ENCODE measurements at regions not wholly inside any gene's neighbourhood (a gene's known extent, or its start where the extent isn't known, plus 50 kb on each side); places are given as distances from the start of the nearest gene placed in this dataset.

GRCh38 chr5:41995193-41995592, 70.1 kb downstream of the FBXO4 start:
- TF ChIP-seq CTCF (IDR thresholded peaks at IDR 0.05) = no peak

GRCh38 chr5:42001673-42002072, 76.6 kb downstream of the FBXO4 start:
- no peak for TF ChIP-seq CTCF (IDR thresholded peaks at IDR 0.05)

- peak; percentile 79 for TF ChIP-seq CTCF (IDR thresholded peaks at IDR 0.05)
Measured at GRCh38 chr5:42005561-42006153, 80.6 kb downstream of the FBXO4 start.

GRCh38 chr5:42013561-42013960, 88.5 kb downstream of the FBXO4 start:
- TF ChIP-seq CTCF (IDR thresholded peaks at IDR 0.05) = no peak

GRCh38 chr5:42015254-42015653, 90.2 kb downstream of the FBXO4 start:
- TF ChIP-seq CTCF (IDR thresholded peaks at IDR 0.05) = no peak

- TF ChIP-seq CTCF (IDR thresholded peaks at IDR 0.05) = no peak
Measured at GRCh38 chr5:42015681-42016080, 90.6 kb downstream of the FBXO4 start.

- TF ChIP-seq CTCF (IDR thresholded peaks at IDR 0.05) = no peak
Measured at GRCh38 chr5:42020788-42021530, 95.9 kb downstream of the FBXO4 start.

Measured in LNCAP (cell line).